Uterus (tissue), 2 donors: ENCODE measurements at regions not wholly inside any gene's neighbourhood (a gene's known extent, or its start where the extent isn't known, plus 50 kb on each side); places are given as distances from the start of the nearest gene placed in this dataset.

ENCODE experiments used
- POLR2A ChIP-seq, 2 donors: fragments of 450-650 bp; IDR thresholded peaks; one replicate each; pipeline ENCODE4 v1.6.1; 2016; ENCODE audit warnings: antibody characterized with exemption in 2 of 2, mild to moderate bottlenecking in 1 of 2, moderate library complexity in 1 of 2
- TF ChIP-seq, protein P1 (sequence below), 4 experiments: fragments of 200-600 bp in 2 of 4; fragments of 450-650 bp in 2 of 4; sonication (generic) in 2 of 4; IDR thresholded peaks; one replicate each; pipeline ENCODE4 v1.5.1; 2016 to 2019; ENCODE audit warnings: antibody characterized with exemption in 4 of 4, mild to moderate bottlenecking in 2 of 4, moderate library complexity in 1 of 4

GRCh38 chr1:157412308-157412707, 140.0 kb downstream of the FCRL5 start:
- TF ChIP-seq, protein P1, sequence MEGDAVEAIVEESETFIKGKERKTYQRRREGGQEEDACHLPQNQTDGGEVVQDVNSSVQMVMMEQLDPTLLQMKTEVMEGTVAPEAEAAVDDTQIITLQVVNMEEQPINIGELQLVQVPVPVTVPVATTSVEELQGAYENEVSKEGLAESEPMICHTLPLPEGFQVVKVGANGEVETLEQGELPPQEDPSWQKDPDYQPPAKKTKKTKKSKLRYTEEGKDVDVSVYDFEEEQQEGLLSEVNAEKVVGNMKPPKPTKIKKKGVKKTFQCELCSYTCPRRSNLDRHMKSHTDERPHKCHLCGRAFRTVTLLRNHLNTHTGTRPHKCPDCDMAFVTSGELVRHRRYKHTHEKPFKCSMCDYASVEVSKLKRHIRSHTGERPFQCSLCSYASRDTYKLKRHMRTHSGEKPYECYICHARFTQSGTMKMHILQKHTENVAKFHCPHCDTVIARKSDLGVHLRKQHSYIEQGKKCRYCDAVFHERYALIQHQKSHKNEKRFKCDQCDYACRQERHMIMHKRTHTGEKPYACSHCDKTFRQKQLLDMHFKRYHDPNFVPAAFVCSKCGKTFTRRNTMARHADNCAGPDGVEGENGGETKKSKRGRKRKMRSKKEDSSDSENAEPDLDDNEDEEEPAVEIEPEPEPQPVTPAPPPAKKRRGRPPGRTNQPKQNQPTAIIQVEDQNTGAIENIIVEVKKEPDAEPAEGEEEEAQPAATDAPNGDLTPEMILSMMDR (IDR thresholded peaks at IDR 0.05) = no peak
- TF ChIP-seq POLR2A (IDR thresholded peaks at IDR 0.05) = no peak
